ENCODE measurements at regions not wholly inside any gene's neighbourhood (a gene's known extent, or its start where the extent isn't known, plus 50 kb on each side); places are given as distances from the start of the nearest gene placed in this dataset.

DNA sequence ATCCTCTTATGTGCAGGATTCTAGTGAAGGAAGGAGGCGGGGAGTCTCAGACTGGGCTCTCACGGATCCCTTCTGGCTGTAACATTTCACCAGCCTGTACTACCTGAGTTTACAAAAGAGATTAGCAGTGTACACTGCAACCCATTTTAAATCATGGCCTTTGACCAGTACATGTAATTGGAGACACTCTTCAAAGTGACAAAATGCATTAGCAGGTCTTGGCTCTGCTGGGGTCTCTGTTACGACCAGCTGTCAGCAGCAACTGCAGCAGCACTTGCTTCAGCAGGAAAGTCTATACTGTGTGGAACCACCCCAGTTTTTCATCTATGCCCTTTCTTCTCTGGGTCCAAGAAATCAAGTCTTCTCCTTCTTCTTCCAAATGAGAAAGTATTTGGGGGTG, 322.8 kb upstream of the ASIC2 start:
- FAIRE-seq: no peak
- DNase-seq (ENCODE audit: low spot score in 2 of 2): no peak

DNA sequence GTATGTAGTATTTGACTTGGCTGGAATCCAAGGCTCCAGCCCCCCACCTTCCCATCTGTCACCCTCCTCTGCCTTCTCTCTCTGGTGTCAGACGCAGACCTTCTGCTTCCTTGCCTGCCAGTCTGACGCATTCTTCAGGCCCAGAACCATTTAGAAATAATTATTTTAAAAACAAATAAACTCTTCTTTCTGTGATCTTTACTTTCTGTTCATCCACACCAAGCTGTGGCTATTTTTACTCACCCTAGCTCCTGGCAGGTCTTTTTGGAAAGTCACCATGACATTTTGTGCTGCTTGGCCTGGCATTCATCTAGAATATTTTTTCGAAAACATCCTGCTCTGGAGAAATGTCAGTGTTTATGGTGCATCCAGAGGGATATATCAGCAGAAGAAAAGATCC, 330.7 kb upstream of the ASIC2 start:
- DNase-seq (ENCODE audit: low spot score in 2 of 2) (no peak), FAIRE-seq (no peak)

DNA sequence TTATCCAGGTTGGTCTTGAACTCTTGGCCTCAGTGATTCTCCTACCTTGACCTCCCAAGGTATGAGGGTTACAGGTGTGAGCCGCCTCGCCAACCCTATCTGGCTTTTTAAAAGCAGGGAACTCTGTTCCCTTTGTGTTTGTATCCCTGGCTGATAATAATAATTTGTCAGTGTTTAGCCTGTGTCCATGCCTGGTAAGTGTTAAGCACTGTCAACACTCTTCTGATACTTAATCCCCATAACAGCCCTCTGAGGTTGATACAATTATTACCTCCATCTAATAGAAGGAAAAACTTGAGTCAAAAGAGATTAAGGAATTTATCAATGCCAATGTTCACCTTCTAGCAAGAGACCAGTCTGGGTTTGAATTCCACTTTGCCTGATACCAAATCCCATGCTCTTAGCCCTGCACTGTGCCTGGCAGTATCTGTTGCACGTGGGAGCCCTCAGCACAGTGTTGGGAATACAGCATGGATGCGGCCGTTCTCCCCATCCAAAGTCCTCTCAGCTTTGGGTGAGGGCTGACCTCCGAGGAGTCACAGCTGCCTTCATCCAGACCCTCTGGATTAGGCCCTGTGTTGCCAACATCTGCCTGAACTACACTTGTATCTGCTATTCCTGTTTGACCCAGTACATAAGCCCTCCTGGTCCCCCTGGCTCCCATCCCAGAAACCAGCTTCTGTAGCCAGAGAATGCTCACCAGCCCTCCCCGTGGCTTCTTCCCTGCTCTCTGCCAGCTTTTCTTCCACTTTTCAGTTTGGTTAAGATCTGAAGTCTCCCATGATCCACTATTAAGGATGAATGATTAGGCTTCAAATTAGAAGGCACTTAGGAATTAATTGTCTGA, 335.6 kb upstream of the ASIC2 start:
- FAIRE-seq (no peak), DNase-seq (ENCODE audit: low spot score in 2 of 2) (no peak)

DNA sequence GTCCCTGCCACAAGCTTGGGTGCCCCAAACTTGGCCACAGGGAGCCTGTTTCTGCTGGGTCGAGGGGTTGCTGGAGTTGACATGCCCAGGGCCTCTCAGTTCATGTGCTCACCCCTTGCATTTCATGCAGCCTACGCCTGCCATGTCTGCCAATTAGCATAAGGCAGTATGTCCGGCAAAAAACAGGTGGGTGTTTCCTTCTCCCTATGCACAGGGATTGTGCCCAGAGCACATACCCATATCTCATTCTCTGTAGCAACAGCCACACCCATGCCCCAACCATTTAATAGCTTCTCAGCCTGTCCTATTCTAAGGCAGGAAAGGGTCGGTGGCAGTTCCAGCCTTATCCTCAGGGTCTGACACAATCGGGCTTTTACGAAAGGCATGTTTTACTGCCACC, 340.4 kb upstream of the ASIC2 start:
- DNase-seq (ENCODE audit: low spot score in 2 of 2) (no peak), FAIRE-seq (no peak)

DNA sequence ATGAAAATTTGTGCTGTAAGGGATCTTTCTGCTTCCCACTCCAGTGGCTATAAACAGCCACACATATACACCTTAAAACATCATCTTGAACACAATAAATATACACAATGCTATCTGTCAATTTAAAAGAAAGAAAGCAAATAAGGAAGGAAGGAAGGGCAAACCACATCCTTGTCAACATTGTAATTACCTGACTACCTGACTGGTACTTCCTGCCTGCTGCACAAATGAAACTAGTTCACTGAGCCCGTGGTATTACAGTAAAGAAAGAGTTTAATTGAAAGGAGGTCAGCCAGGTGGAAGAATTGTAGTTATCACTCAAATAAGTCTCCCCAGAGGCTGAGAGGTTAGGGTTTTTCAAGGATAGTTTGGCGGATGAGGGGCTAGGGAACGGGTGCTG, 344.4 kb upstream of the ASIC2 start:
- no peak for FAIRE-seq

DNA sequence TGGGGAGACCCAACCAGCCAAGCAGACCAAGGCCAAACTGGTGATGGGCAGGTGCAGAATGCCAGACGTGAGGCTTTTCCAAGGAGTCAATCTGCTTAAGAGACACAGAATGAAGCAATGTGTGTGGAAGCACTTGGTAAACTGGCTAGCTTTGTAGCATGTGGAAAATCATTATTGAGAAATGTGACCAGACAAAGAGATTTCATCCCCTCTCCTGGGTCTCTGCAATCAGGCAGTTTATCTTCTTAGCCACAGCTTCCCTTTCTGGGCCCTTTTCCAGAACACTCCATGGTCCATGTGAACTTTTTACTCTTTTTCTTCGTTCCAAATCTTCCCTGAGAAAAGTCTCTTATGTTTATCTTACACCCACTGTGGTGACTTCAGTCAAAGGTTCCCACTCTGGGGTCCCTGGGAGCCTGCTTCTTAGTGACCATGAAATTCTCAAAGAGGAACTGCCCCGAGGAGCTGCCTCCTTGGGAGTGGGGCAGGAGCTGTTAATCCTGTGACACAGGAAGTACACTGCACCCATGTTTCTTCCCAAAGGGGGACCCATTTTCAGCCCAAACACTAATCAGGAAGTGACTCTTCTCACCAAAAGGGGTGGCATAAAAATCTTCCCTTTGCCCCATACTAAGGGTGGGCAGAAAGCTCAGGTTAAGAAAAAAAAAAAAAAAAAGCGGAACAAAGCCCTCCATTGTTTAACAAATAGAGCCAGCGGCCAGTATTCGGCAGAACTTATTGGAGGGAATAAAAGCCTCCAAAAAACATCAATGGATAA, 346.2 kb upstream of the ASIC2 start:
- DNase-seq (ENCODE audit: low spot score in 2 of 2) (no peak), FAIRE-seq (no peak)

More for the DNA sequence above, 344.4 kb upstream of the ASIC2 start:
- DNase-seq (ENCODE audit: low spot score in 2 of 2): no peak

DNA sequence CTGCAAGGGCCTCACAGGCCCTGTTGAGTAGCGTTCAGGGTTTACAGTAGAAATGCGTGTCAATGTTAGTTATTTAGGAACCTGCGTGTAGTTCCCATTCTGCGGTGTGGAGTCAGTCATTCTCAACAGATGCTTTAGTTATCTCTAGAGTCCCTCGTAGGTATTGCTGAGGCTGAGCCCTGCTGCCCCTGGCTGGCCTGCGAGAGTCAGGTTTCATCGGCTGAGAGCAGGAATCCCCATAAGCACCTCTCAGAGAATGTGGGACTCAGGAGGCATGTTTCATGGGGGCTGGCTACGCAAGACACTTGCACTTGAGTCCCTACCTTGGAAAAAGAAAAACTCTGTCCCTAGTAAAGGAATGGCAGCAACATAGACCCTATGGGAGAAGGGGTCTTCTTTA, 347.5 kb upstream of the ASIC2 start:
- DNase-seq (ENCODE audit: low spot score in 2 of 2): no peak
- no peak for FAIRE-seq

DNA sequence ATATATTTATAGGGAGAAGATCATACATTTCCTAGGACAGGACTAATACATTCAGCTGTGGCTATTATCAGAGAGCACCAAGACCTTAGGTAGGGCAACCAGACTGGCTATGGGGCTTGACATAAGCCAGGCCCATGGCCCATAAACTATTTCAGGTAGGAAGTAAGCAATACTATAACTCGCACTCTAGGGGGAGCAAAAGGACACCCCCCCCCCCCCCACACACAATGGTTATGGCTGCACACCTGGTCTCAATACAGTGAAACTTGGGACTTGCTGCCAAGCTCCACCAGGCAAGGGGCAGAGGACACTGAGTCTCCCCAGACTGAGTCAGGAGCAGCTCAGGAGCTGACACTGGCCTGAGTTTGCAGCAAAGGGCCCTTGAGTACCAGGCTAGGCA, 348.9 kb upstream of the ASIC2 start:
- FAIRE-seq (no peak), DNase-seq (ENCODE audit: low spot score in 2 of 2) (no peak)

DNA sequence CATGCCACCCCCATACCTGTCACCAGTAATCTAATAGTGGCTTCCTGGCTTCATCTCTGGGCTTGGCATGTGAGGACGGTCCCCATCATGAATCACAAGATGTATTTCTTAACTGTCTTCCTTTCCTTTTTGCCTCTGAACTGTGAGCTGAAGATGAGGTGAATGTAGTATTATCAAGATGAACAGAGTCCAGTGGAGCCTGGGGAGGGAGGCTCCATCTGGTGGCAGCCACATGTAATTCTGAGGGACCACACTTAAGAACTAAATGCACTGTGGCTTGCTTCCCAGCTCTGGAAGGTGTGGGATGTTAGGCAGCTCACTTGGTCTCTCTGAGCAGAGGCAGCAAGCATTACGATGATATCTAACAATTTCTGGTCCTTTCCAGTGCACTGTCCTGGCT, 354.9 kb upstream of the ASIC2 start:
- peak in 1 of 2 donors; percentile 29 for DNase-seq (ENCODE audit: low spot score in 2 of 2)
- FAIRE-seq: no peak

DNA sequence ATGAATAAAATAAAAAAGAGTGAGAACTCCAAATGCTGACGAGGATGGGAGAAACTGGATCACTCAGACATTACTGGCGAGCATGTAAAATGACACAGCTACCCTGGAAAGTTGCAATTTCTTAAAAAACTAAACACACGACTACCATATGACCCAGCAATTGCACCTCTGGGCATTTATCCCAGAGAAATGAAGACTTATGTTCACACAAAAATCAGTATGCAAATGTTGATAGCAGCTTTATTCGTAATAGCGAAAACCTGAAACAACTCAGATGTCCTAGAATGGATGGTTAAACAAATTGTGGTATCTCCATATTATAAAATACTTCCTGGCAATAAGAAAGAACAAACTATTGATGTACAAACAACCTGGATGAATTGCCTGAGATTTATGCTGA, 357.2 kb upstream of the ASIC2 start:
- FAIRE-seq: no peak
- DNase-seq (ENCODE audit: low spot score in 2 of 2): no peak

DNA sequence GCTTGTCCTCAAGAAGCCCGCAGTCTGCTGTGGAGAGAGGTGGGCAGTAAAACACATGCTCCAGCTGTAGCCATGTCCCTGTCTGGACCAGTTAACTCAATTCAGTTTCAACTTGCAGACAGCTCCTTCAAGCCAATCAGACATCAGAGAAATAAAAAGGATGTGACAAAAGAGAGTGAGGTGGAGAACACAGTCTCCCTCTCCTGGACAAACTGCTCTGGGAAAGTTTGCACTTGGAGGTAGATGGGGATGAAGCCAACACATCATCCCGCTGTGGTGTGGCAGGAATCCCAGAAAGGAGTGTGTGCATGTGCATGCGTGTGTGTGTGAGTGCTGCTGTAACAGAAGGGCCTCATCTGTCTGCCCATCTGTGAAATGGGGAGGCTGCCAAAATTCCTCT, 358.6 kb upstream of the ASIC2 start:
- DNase-seq (ENCODE audit: low spot score in 2 of 2) (no peak), FAIRE-seq (no peak)

DNA sequence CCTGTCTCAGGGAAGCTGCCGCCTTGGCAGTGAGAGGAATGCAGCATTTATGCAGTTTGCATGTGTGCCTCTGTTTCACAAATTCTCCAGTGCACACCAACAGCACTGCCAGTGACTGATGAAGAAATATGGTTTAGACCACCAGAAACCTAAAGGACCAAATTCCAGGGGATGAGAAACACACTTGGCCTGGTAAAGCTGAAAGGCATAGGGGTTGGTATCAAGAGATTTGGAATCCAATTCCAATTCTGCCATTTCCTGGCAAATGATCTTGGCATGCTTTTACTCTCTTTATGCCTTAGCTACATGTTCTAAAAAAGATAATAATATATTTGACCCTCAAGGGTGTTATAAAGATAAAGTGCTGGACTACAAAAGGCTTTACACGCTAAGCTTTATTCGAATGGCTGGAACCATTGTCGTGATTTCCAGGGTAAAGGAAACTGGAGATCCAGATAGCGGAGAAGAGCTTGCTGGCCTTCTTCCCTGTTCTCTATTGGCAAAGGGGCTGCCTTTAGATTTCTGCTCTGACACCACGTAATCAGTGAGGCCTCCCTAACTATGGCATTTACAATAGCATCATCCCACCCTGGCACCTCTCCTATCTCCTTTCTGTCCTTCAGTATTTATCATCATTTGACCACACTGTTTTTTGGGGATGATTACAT, 359.8 kb upstream of the ASIC2 start:
- no peak for FAIRE-seq
- DNase-seq (ENCODE audit: low spot score in 2 of 2): no peak

DNA sequence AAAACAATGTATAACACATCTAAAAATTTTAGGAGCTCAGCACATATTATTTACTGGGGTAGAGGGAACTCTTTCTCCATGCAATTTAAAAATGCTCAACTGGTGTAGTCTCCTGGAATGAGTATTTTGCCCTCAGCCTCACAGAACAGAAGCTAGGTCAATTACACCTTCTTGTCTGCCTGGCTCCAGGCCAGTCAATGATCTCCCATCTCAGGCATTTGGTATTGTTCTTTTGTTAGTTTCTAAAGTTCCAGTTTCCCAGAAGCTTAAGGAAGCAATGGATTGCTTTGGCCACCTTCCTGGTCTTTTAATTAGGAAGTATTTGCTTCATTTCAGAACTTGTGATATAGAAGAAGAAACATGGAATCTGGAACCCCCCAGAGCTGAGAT, 360.3 kb upstream of the ASIC2 start:
- FAIRE-seq (no peak), DNase-seq (ENCODE audit: low spot score in 2 of 2) (no peak)

DNA sequence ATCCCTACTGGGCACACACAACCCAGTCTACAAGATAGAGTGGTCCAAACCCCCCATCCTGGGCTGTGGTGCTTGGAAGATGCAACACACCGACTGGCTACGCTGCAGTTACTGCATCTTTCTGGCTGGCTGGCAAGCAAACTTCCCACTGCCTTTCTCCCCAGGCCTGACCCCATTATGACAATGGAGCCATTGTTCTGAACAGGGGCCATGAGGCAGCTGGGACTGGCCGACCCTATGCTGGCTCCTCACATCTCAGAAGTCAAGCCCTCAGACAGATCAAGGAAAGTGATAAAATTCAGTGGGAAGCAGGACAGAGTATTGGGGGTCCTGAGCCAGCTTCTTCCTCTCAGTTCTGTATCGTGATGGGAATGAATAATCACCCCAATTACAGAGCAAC, 364.1 kb upstream of the ASIC2 start:
- DNase-seq (ENCODE audit: low spot score in 2 of 2) (no peak), FAIRE-seq (no peak)

DNA sequence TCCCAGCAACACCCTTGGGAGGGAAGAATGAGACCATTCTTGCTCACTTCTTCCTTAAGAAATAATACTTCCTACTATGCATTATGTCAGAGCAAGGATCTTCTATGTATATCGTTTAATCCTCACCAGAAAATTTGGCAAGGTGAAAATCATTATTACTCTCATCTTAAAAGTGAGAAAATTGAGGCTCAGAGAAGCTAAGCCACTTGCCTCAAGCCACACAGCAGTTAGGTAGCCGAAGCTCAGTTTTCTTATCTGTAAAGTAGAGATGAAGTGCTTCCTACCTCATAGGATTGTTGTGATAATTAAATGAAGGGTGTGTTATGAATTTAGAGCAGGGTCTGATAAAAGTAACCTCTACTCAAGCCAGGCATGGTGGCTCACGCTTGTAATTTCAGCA, 368.9 kb upstream of the ASIC2 start:
- no peak for FAIRE-seq
- no peak for DNase-seq (ENCODE audit: low spot score in 2 of 2)

DNA sequence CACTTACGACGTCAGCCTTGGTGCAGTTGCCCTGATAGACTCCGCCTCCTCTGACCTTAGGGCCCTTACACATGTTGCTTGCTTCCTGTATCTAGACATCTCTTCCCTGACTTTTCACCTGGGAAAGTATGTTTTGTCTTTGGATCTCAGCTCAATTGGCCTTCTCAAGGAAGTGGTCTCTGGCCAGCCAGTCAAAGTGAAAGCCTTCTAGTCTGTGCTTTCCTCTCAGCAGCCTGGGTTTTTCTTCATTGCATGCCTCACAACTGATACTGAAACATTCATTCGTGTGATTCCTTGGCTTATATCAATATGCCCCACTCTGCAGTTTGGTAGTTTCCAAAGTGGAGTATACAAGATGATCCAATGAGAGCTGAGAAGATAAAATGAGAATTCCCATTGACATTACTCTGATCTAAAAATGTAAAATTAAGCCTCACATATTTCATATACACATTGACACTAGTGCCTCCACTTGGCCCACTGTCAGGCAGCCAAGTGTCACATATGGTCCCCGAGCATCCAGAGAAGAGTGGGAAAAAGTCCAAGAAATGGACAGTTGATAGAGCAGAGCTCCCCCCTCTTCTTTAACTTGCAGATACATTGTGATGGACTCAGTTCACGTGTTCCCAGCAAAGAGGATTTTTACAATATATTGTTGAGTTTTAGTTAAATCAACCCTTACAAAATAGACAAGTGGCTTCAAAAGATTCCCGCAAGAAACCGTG, 371.2 kb upstream of the ASIC2 start:
- DNase-seq (ENCODE audit: low spot score in 2 of 2) (no peak), FAIRE-seq (no peak)

DNA sequence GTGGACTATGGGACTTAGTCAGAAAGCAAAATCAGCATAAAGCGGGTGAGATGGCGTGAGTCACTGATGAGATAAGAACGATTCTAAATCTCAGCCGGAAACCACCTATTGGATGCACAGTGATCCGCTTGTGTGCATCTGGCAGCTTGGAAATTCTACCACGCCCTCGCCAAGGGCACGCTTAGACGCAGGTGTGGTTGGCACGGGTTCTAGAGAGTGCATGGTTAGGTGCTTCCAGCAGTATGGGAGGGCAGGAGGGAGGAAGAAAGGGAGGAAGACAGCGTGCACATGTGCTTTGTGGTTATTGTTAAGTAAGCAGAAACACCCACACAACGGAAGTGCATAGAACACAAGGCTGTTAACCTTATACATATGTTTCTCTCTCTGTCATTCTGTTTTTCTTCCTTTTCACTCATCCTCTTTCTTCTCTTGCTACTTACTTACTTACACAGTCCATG, 374.0 kb upstream of the ASIC2 start:
- FAIRE-seq: no peak

DNA sequence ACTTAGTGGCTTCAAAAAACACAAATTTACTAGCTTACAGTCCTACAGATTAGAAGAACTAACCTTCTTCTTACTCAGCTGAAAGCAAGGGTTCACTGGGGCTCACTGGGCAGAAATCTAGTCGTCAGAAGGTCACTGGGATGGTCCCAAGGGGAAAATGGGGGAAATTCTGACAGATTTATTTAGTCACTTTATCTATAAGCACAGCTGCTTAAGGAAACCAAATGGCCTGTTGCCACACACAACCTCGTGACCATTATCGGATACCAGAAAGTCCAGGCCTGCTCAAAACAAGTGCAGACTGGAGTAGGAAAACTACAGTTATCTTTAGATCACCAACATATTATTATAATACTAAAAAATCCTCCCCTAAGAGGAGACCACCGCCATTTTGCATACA, 374.6 kb upstream of the ASIC2 start:
- no peak for DNase-seq (ENCODE audit: low spot score in 2 of 2)
- FAIRE-seq: no peak

More for the DNA sequence above, 374.0 kb upstream of the ASIC2 start:
- DNase-seq (ENCODE audit: low spot score in 2 of 2): no peak

DNA sequence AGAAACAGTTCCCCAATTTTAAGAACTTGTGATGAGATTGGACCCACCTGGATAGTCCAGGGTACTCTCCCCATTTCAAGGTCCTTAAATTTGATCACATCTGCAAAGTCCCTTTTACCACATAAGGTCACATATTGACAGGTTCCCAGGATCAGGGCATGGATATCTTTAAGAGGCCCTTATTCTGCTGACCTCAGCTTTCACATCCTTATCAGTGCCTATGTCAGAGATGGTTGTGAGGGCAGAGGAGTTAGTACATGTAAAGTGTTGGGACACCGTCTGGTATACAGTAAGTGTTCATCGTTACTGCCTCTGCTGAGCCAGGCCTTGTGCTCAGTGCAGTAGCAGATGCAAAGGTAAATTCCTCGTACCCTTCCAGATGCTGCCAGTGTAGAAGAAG, 375.4 kb upstream of the ASIC2 start:
- DNase-seq (ENCODE audit: low spot score in 2 of 2) (no peak), FAIRE-seq (no peak)

DNA sequence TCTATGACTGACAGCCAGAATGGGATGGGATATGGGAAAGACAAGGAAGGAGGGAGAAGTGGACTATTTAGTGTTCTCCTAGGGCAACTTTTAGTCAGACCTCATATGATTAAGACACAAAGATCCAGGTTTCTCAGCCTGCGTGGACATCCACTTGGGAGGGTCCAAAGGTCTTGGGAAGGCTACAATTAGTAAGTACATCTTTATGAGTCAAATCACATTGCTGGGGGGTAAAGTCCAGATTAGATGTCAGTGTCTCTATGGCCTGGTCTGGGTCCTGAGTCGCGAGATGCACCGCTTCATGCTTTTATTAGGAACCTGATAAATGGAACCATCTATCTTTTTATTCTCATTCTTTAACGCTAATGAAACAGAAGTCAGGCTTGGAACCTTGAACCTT, 378.4 kb upstream of the ASIC2 start:
- FAIRE-seq: no peak
- DNase-seq (ENCODE audit: low spot score in 2 of 2): no peak

DNA sequence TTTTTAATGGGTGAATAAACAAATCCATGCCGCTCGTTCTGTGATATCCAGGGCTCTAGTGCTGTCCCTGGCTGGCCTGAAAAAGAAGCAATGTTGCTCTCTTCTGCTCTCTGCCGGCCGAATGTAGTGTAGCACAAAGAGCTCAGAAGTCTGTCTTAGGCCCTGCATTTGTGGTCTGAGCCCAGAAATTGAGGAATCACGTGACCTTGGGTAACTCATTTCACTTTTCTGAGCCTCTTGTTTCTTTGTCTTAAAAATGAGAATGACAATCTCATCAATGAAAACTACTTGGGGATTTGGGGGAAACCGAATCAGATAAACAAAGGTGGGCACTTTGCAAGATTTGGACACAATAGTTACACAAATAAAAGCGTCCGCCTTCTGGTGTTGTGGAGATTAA, 381.6 kb upstream of the ASIC2 start:
- FAIRE-seq: peak; percentile 85

More for the DNA sequence above, 381.6 kb upstream of the ASIC2 start:
- peak; percentile 13 to 64 for DNase-seq (ENCODE audit: low spot score in 2 of 2)

Data from frontal cortex (tissue), 3 donors.